Neural cell (in vitro differentiated cells): ENCODE measurements at regions not wholly inside any gene's neighbourhood (a gene's known extent, or its start where the extent isn't known, plus 50 kb on each side); places are given as distances from the start of the nearest gene placed in this dataset.

Experiments
- EP300 ChIP-seq: fragments of 450-650 bp; conservative IDR thresholded peaks from 2 replicates; pipeline ENCODE4 v1.6.1; 2014; ENCODE audit warnings: antibody characterized with exemption, mild to moderate bottlenecking, moderate library complexity; ENCODE audit not compliant: poor library complexity, severe bottlenecking
- EZH2 ChIP-seq: fragments of 200-600, 300-800 bp; shearing (Covaris generic), sonication (generic); IDR thresholded peaks from 2 replicates; pipeline ENCODE4 v1.6.1; 2014; ENCODE audit warnings: antibody characterized with exemption, low read length, borderline replicate concordance, mild to moderate bottlenecking; ENCODE audit not compliant: insufficient read depth, poor library complexity, severe bottlenecking
- MXI1 ChIP-seq: fragments of 450-650 bp; conservative IDR thresholded peaks from 2 replicates; pipeline ENCODE4 v1.6.1; 2014; ENCODE audit warnings: antibody characterized with exemption, mild to moderate bottlenecking; ENCODE audit not compliant: poor library complexity, severe bottlenecking
- POLR2AphosphoS5 ChIP-seq: IDR thresholded peaks from 2 replicates; pipeline ENCODE4 v1.6.1; 2012
- RAD21 ChIP-seq: fragments of 450-650 bp; conservative IDR thresholded peaks from 2 replicates; pipeline ENCODE4 v1.6.1; 2014; ENCODE audit warnings: antibody characterized with exemption, mild to moderate bottlenecking, moderate library complexity
- SMC3 ChIP-seq: fragments of 450-650 bp; conservative IDR thresholded peaks from 2 replicates; pipeline ENCODE4 v1.6.1; 2014; ENCODE audit warnings: antibody characterized with exemption, mild to moderate bottlenecking, moderate library complexity; ENCODE audit not compliant: poor library complexity
- TAF1 ChIP-seq: IDR thresholded peaks from 2 replicates; pipeline ENCODE4 v1.6.1; 2012; ENCODE audit warnings: low read depth
- TF ChIP-seq, protein P1 (sequence below): fragments of 450-650 bp; IDR thresholded peaks from 2 replicates; pipeline ENCODE4 v1.5.1; 2014; ENCODE audit warnings: antibody characterized with exemption, mild to moderate bottlenecking, moderate library complexity; ENCODE audit not compliant: poor library complexity, severe bottlenecking
- TF ChIP-seq, protein P2 (sequence below): IDR thresholded peaks from 2 replicates; pipeline ENCODE4 v1.6.1; 2012; ENCODE audit warnings: borderline replicate concordance

DNA sequence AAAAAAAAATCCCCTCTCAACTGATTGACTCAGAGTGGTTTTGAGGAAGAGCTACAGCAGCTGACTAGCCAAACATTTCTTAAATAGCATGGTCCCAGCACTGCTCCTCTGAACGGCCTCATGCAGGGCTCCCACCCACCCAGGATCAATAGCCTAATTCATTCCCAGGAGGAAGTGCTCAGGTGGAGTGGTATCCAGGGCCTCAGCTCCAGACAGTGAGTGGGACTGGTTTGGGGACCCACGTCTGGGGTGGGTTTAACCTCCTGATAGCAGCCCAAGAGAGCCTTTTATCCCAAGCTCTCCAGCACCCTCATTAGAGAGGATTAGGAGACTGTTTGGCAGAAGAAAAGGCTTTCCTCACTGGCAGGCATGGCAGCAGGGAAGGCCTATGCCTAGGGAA is 68.5 kb upstream of the CDH5 start:
- TF ChIP-seq TAF1, result no peak
- TF ChIP-seq, protein P1, sequence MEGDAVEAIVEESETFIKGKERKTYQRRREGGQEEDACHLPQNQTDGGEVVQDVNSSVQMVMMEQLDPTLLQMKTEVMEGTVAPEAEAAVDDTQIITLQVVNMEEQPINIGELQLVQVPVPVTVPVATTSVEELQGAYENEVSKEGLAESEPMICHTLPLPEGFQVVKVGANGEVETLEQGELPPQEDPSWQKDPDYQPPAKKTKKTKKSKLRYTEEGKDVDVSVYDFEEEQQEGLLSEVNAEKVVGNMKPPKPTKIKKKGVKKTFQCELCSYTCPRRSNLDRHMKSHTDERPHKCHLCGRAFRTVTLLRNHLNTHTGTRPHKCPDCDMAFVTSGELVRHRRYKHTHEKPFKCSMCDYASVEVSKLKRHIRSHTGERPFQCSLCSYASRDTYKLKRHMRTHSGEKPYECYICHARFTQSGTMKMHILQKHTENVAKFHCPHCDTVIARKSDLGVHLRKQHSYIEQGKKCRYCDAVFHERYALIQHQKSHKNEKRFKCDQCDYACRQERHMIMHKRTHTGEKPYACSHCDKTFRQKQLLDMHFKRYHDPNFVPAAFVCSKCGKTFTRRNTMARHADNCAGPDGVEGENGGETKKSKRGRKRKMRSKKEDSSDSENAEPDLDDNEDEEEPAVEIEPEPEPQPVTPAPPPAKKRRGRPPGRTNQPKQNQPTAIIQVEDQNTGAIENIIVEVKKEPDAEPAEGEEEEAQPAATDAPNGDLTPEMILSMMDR, result no peak
- no peak for TF ChIP-seq EZH2
- TF ChIP-seq EP300, result no peak
- no peak for TF ChIP-seq POLR2AphosphoS5
- no peak for TF ChIP-seq RAD21
- TF ChIP-seq, protein P2, sequence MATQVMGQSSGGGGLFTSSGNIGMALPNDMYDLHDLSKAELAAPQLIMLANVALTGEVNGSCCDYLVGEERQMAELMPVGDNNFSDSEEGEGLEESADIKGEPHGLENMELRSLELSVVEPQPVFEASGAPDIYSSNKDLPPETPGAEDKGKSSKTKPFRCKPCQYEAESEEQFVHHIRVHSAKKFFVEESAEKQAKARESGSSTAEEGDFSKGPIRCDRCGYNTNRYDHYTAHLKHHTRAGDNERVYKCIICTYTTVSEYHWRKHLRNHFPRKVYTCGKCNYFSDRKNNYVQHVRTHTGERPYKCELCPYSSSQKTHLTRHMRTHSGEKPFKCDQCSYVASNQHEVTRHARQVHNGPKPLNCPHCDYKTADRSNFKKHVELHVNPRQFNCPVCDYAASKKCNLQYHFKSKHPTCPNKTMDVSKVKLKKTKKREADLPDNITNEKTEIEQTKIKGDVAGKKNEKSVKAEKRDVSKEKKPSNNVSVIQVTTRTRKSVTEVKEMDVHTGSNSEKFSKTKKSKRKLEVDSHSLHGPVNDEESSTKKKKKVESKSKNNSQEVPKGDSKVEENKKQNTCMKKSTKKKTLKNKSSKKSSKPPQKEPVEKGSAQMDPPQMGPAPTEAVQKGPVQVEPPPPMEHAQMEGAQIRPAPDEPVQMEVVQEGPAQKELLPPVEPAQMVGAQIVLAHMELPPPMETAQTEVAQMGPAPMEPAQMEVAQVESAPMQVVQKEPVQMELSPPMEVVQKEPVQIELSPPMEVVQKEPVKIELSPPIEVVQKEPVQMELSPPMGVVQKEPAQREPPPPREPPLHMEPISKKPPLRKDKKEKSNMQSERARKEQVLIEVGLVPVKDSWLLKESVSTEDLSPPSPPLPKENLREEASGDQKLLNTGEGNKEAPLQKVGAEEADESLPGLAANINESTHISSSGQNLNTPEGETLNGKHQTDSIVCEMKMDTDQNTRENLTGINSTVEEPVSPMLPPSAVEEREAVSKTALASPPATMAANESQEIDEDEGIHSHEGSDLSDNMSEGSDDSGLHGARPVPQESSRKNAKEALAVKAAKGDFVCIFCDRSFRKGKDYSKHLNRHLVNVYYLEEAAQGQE, result no peak
- no peak for TF ChIP-seq SMC3
- TF ChIP-seq MXI1, result no peak
